Daoy (cell line): ENCODE measurements at regions not wholly inside any gene's neighbourhood (a gene's known extent, or its start where the extent isn't known, plus 50 kb on each side); places are given as distances from the start of the nearest gene placed in this dataset.
"Not testable (repeated sequence)": the region's sequence is repeated elsewhere in the genome, so short reads cannot be mapped to it uniquely, and the experiment has no call there.

ENCODE experiments used
- DNase-seq: peaks from one replicate; pipeline ENCODE4 v3.0.0-alpha.2; 2015; ENCODE audit warnings: low read depth

DNA sequence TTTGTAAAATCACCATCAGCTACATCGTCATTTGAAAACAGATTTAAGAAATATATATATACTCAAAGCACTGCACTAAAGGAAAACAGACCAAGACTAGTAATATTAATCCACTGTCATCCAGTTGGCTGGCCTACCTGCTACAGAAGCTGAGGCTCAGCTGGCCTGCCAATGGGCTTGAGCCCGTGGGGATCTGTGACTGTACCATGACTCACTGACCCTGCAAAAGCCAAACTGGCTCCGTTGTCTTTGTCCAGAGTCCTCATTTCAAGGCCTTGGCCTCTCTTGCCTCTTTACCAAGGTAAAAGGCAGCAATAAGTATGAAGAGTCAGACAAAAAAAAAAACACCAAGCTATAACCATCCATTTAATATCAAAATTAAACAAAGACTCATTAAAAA is 463.5 kb upstream of the RASGRP1 start:
- peak; percentile 77 for DNase-seq

DNA sequence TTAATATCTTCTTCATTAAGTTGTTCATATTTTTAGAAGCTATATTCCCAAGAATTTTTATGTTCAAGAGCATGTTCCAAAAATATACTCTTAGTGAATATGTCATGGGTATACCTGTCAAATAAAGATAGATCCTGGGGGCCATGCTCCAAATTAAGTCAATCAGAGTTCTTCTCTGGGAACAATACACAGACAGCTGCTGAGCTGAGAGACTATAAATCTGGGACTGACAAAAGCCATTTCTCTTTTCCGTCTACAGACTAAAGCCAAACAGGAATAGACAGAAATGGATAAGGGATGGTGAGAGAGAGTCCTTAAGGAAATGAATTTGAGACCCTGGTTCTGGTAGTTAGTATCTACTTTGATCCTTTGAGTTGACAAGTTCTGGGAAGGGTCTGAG is 465.1 kb upstream of the RASGRP1 start:
- DNase-seq = no peak

GRCh38 chr15:39030291-39031070 is 465.9 kb upstream of the RASGRP1 start:
- DNase-seq = no peak

DNA sequence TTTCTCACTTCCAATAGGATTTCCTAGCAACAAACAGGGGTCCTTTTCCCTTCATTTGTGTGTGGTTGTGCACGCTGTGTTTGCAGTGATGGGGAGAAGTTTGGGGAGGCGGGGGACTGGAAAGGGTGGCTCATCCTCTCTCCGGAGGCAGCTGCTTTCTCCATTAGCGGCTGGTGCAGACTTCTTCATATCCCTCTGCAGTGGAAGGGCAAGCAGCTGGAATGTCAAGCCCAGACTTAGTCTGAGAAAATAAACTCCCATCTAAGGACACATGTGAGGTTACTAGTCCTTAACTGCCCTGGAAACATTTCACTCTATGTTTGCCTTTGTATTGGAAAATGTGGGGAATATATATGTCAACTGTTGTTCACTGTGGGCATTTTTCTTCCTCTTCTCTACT is 467.0 kb upstream of the RASGRP1 start:
- no peak for DNase-seq

GRCh38 chr15:39034816-39035215 is 470.2 kb upstream of the RASGRP1 start:
- no peak for DNase-seq

DNA sequence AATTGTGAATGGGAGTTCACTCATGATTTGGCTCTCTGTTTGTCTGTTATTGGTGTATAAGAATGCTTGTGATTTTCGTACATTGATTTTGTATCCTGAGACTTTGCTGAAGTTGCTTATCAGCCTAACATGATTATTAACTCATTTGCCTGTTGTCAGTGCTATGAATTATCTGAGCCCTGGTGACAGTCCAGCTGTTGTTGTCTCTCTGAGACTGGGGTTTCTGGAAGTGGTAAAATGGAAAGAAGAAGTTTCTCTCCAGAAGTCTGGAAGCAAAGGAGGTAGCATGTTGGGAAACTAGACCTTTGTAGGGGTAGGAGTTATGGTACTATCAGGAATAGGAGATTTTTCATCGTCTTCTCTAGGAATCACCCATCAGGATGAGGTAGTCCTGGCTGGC is 473.0 kb upstream of the RASGRP1 start:
- DNase-seq = not testable (repeated sequence)

DNA sequence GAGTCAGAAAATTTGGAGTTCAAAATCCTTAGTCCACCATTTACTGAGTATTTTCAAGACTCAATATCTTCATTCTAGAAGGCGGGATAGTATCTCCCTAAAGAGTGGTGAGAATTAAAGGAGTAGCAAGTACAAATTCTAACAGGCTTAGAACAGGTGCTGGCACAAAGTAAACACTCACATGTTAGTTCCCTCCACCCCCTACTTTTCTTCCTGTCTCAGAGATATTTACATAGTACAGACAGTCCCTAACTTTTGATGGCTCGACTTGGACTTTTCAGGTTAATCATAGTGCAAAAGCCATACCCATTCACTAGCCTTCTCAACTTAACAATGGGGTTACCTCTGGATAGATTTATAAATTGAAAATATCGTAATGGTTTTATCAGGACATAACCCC is 476.2 kb upstream of the RASGRP1 start:
- DNase-seq = no peak

- no peak for DNase-seq
Observed at GRCh38 chr15:39041979-39042495, 477.4 kb upstream of the RASGRP1 start.

- DNase-seq = no peak
Observed at GRCh38 chr15:39051626-39052322, 487.2 kb upstream of the RASGRP1 start.

DNA sequence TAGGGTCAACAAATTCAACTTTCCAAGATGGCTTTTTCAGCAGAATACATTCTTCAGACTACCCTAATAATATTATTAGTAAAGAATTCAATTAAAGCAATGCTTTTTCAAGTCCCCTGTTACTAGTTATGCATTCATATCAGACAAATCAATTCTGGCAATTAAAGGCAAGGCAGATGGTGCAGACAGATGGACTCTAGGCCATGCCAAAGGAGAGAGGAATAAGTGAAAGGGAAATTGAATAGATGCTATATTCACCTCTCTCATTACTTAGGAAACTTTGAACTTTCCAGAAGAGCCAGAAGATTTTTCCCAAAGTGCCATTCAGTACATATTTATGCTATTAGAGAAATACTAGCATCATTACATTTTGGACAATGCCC is 487.7 kb upstream of the RASGRP1 start:
- DNase-seq = no peak

DNA sequence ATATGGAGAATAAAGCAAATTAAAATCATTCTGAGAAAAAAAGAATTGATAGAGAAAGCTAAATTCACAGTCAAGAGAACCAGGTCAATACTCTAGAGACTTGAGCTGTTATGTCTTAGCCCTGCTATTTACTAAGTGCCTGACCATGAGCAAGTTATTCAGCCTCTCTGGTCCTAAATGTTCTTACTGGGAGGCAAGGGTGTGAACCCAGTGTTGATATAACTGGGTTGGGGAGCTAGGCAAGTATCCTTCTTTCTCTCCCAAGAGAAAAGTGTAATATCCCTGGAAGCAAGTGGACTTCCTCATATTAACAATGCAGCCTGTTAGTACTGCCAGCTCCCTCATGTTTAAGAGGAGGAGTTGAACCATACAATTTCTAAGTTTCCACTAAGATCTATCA is 488.9 kb upstream of the RASGRP1 start:
- DNase-seq = no peak

GRCh38 chr15:39054128-39054732 is 489.6 kb upstream of the RASGRP1 start:
- DNase-seq = no peak

GRCh38 chr15:39056357-39056756 is 491.7 kb upstream of the RASGRP1 start:
- DNase-seq = no peak

DNA sequence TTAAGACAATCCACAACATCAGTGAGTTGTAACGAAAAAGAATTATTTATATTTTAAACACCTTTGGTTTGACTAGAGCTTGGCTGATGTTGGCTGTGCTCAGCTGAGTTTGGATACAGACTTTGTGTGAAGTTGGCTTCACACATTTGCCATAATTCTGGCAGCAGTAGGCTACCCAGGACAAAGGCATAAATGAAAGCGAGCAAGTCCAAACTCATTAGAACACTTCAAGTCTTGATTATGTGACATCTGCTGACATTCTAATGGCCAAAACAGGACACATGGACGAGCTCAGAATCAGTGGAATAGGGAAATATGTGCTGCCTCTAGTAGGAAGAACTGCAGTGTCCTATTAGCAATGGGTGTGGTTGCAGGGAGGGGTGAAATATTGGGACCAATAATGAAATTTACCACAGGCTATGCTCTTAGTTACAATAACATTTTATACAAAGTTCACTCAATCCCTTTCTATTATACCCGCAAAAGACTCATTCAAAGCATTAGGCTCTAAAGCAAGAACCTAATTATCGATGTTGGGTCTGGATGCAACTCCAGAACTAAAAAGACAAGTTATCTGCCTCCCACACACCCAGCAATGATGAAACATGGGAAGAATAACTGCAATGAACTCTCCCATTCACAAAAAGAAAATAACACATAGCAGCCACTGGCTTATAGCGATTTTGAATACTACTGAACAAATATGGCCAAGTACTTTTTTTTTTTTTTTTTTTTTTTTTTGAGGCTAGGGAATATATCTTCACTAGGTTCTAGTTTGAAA is 493.9 kb upstream of the RASGRP1 start:
- DNase-seq = no peak

- DNase-seq = no peak
Observed at GRCh38 chr15:39059917-39060316, 495.3 kb upstream of the RASGRP1 start.

DNA sequence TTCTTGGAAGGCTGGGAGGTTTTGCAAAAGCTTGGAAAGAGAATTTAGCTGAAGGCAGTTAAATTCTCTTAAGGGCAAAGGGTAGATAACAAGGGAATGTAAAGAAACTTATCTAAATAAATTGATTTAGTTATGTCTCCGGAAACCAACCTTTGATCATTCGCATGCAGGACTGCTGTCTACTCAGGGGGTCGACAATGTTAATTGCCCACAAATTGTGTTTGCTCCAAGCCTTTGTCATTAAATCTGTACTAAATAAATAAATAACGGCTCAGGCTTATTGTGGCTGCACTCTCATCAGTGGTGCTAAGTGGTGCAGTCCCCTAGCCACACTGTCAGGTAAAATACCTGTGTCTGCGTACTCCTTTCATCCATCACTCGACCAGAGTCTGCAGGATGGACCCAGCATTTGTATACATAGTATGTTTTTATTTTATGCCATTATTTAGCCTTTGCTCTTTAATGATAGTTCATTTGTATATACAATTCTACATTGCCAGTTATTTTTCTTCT is 497.4 kb upstream of the RASGRP1 start:
- DNase-seq = peak; percentile 13

DNA sequence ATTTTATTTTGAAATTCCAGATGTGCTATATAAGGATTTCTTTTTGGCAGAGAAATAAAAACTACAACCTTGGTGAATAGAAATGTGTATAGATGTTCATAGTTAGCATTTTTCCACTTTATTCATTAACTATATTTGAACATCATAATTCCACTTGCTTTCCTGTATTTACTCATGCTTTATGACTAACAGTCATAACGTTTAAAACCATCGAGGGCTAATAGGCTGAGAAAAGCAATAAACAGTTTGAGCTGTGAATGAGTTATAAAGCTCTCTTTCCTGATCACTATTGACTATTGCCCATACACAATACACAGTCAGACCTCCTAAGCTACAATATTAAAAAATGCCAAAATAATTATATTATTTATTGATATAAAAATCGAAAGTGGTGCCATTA is 502.1 kb upstream of the RASGRP1 start:
- no peak for DNase-seq

- no peak for DNase-seq
Observed at GRCh38 chr15:39074341-39074985, 506.4 kb upstream of the THBS1 start.

GRCh38 chr15:39075311-39075710 is 505.6 kb upstream of the THBS1 start:
- no peak for DNase-seq

GRCh38 chr15:39075756-39076341 is 505.0 kb upstream of the THBS1 start:
- DNase-seq = no peak

DNA sequence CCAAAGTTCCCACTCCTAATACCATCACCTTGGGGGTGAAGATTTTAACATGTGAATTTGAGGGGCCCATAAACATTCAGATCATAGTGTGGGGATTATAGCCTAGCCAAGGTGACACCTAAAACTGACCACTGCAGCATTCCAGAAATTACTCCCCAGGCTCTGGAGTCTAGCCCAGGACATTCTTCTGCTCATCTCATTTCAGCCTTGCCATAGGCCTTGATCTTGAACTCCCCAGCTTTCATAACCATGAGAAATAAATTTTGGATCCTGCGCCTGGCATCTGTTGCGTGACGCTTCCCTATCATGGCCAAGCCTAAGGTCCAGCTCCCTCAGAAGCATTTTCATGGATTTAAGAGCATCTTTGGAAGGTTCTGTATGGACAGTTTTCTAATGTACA is 502.9 kb upstream of the THBS1 start:
- DNase-seq = no peak
